Neural progenitor cell (in vitro differentiated cells): ENCODE measurements at regions not wholly inside any gene's neighbourhood (a gene's known extent, or its start where the extent isn't known, plus 50 kb on each side); places are given as distances from the start of the nearest gene placed in this dataset.

Experiments used
- DNase-seq: peaks from one replicate; pipeline ENCODE4 v3.0.0-alpha.2; 2016; ENCODE audit warnings: low spot score
- H2AFZ ChIP-seq: fragments of 200-600 bp; sonication (generic); replicated peaks from 2 replicates; pipeline ENCODE4 v1.6.1; 2016; ENCODE audit warnings: antibody characterized with exemption
- H3F3A ChIP-seq: fragments of 200-600 bp; sonication (generic); 2 replicates; pipeline ENCODE4 v1.6.1; 2016; ENCODE audit warnings: antibody characterized with exemption, low read depth
- H3K27ac ChIP-seq: fragments of 200-600 bp; sonication (generic); 2 replicates; pipeline ENCODE4 v1.5.1; 2016; ENCODE audit warnings: mild to moderate bottlenecking
- H3K27me3 ChIP-seq: fragments of 200-600 bp; sonication (generic); 2 replicates; pipeline ENCODE4 v1.6.1; 2016; ENCODE audit warnings: mild to moderate bottlenecking, moderate library complexity
- H3K36me3 ChIP-seq: fragments of 200-600 bp; sonication (generic); 2 replicates; pipeline ENCODE4 v1.5.1; 2016
- H3K4me1 ChIP-seq: fragments of 200-600 bp; sonication (generic); 2 replicates; pipeline ENCODE4 v1.6.1; 2016; ENCODE audit warnings: mixed run types
- H3K4me2 ChIP-seq: fragments of 200-600 bp; sonication (generic); 2 replicates; pipeline ENCODE4 v1.6.1; 2016
- H3K4me3 ChIP-seq: fragments of 200-600 bp; sonication (generic); 2 replicates; pipeline ENCODE4 v1.5.1; 2016
- H3K79me2 ChIP-seq: fragments of 200-600 bp; sonication (generic); 2 replicates; pipeline ENCODE4 v1.6.1; 2016; ENCODE audit warnings: low read depth
- H3K9ac ChIP-seq: fragments of 200-600 bp; sonication (generic); 2 replicates; pipeline ENCODE4 v1.6.1; 2016
- H3K9me3 ChIP-seq: fragments of 200-600 bp; sonication (generic); 2 replicates; pipeline ENCODE4 v1.5.1; 2016; ENCODE audit warnings: low read depth
- H4K20me1 ChIP-seq: fragments of 200-600 bp; sonication (generic); 2 replicates; pipeline ENCODE4 v1.6.1; 2016; ENCODE audit warnings: low read depth
- H3K27ac Mint-ChIP-seq: 3 replicates; pipeline ENCODE4 v1.8.0; 2021; ENCODE audit warnings: mixed read lengths
- H3K27me3 Mint-ChIP-seq: 2 replicates; pipeline ENCODE4 v1.8.0; 2022; ENCODE audit warnings: low read depth, mild to moderate bottlenecking, inconsistent platforms, moderate library complexity, mixed read lengths; ENCODE audit not compliant: insufficient read depth
- H3K36me3 Mint-ChIP-seq: 3 replicates; pipeline ENCODE4 v1.8.0; 2021; ENCODE audit warnings: mixed read lengths
- H3K4me1 Mint-ChIP-seq: 3 replicates; pipeline ENCODE4 v1.8.0; 2021; ENCODE audit warnings: mixed read lengths
- H3K4me3 Mint-ChIP-seq: 3 replicates; pipeline ENCODE4 v1.8.0; 2021; ENCODE audit warnings: mild to moderate bottlenecking, moderate library complexity, mixed read lengths
- H3K9me3 Mint-ChIP-seq: 3 replicates; pipeline ENCODE4 v1.8.0; 2020; ENCODE audit warnings: mixed read lengths
- EZH2 ChIP-seq: fragments of 200-600 bp; sonication (generic); IDR thresholded peaks from 2 replicates; pipeline ENCODE4 v1.6.1; 2017; ENCODE audit warnings: antibody characterized with exemption, mild to moderate bottlenecking, moderate library complexity
- EZH2phosphoT487 ChIP-seq: fragments of 200-600 bp; sonication (generic); IDR thresholded peaks from 2 replicates; pipeline ENCODE4 v1.6.1; 2017; ENCODE audit warnings: antibody characterized with exemption
- TF ChIP-seq, protein P1 (sequence below): fragments of 200-600 bp; sonication (generic); IDR thresholded peaks from 2 replicates; pipeline ENCODE4 v1.5.1; 2017; ENCODE audit warnings: antibody characterized with exemption, mild to moderate bottlenecking

DNA sequence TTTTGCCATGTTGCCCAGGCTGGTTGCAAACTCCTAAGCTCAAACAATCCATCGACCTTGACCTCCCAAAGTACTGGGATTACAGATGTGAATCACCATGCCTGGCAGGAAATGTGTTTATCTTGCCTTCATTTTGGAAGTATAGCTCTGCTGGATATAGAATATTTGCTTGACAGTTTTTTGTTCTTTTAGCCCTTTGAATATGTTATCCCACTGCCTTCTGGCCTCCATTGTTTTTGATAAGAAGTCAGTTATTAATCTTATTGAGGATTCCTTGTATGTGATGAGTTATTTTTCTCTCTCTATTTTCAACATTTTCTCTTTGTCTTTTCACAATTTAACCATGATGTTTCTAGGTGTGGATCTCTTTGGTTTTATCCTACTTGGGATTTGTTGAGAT lies 112.9 kb upstream of the RAB3GAP2 start:
- Histone ChIP-seq H3K9ac (no peak overlapping the region), H3K36me3 (no peaks in the 10 kb centered on the region), H3K9me3 (no peaks in the 10 kb centered on the region), H3K79me2 (no peaks in the 10 kb centered on the region), H3K4me2 (no peak overlapping the region), H3F3A (no peaks in the 10 kb centered on the region), H3K4me1 (no peaks in the 10 kb centered on the region), H4K20me1 (no peaks in the 10 kb centered on the region), H2AFZ (no peak overlapping the region), H3K27me3 (no peaks in the 10 kb centered on the region), H3K27ac (no peak overlapping the region), H3K4me3 (no peak overlapping the region)
- TF ChIP-seq EZH2, result no peak
- no peak for TF ChIP-seq EZH2phosphoT487
- TF ChIP-seq, protein P1, sequence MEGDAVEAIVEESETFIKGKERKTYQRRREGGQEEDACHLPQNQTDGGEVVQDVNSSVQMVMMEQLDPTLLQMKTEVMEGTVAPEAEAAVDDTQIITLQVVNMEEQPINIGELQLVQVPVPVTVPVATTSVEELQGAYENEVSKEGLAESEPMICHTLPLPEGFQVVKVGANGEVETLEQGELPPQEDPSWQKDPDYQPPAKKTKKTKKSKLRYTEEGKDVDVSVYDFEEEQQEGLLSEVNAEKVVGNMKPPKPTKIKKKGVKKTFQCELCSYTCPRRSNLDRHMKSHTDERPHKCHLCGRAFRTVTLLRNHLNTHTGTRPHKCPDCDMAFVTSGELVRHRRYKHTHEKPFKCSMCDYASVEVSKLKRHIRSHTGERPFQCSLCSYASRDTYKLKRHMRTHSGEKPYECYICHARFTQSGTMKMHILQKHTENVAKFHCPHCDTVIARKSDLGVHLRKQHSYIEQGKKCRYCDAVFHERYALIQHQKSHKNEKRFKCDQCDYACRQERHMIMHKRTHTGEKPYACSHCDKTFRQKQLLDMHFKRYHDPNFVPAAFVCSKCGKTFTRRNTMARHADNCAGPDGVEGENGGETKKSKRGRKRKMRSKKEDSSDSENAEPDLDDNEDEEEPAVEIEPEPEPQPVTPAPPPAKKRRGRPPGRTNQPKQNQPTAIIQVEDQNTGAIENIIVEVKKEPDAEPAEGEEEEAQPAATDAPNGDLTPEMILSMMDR, result no peak
- no peaks in the 10 kb centered on the region for H3K27me3 Mint-ChIP-seq
- H3K4me3 Mint-ChIP-seq, result no peak overlapping the region
- H3K4me1 Mint-ChIP-seq, result peaks cover 4% of the 10 kb centered on the region
- peaks cover 15% of the 10 kb centered on the region for H3K9me3 Mint-ChIP-seq
- no peak for DNase-seq
- no peaks in the 10 kb centered on the region for H3K36me3 Mint-ChIP-seq
- H3K27ac Mint-ChIP-seq, result no peak overlapping the region

DNA sequence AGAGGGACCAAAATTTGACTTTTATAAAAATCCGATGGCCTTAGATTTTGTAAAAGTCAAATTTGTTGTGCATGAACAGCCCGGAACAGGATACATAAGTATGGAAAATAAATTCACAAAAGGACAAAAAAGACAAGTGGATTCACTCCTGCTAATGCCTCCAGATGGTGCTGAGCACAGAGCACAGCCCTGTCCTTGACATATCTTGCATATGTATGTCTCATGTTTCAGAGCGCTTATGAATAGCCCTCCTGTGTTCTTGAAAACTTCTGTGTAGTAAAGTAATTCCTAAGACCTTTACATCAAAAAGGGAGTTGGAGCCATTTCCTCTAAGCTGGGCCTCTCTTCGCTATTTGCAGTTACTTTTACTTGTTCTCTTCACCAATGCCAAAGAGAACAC lies 110.7 kb upstream of the RAB3GAP2 start:
- H3F3A ChIP-seq, result no peaks in the 10 kb centered on the region
- H2AFZ ChIP-seq, result peak overlapping the region; percentile 68
- TF ChIP-seq EZH2phosphoT487 (no peak), EZH2 (no peak)
- TF ChIP-seq, protein P1, result no peak
- no peaks in the 10 kb centered on the region for H4K20me1 ChIP-seq
- DNase-seq, result no peak
- Mint-ChIP-seq H3K27ac (no peak overlapping the region), H3K36me3 (no peaks in the 10 kb centered on the region), H3K4me3 (no peak overlapping the region), H3K4me1 (peaks cover 6% of the 10 kb centered on the region), H3K9me3 (peaks cover 22% of the 10 kb centered on the region), H3K27me3 (peaks cover 2% of the 10 kb centered on the region)
- H3K27ac ChIP-seq, result no peak overlapping the region
- H3K4me2 ChIP-seq, result no peak overlapping the region
- H3K9me3 ChIP-seq, result no peaks in the 10 kb centered on the region
- H3K9ac ChIP-seq, result no peak overlapping the region
- no peaks in the 10 kb centered on the region for H3K36me3 ChIP-seq
- H3K27me3 ChIP-seq, result no peaks in the 10 kb centered on the region
- no peaks in the 10 kb centered on the region for H3K4me1 ChIP-seq
- no peaks in the 10 kb centered on the region for H3K79me2 ChIP-seq
- H3K4me3 ChIP-seq, result no peak overlapping the region

DNA sequence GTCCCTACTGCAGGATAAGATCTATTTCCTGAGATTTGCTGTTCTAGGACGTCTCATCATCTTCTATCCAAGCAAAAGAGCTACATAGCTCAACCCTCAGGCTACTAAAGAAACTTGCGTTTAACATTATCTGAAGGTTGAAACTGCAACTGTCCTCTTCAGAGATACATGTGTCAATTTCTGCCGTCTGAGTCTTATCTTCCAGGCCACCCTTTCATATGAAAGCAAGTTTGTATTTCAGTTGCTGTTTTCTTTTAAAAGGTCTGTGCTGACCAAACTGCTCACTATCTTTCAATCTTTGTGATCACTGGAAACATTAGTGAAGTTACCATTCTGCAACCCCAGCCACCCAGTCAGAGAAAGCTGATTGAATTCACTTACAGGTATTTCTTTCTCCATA lies 108.6 kb upstream of the RAB3GAP2 start:
- Histone ChIP-seq H3F3A (no peaks in the 10 kb centered on the region), H3K79me2 (no peaks in the 10 kb centered on the region), H3K4me2 (no peak overlapping the region), H3K9ac (no peak overlapping the region), H2AFZ (no peak overlapping the region), H3K36me3 (no peaks in the 10 kb centered on the region), H4K20me1 (no peaks in the 10 kb centered on the region), H3K27ac (no peak overlapping the region), H3K27me3 (no peaks in the 10 kb centered on the region), H3K4me3 (no peak overlapping the region), H3K4me1 (no peaks in the 10 kb centered on the region), H3K9me3 (no peaks in the 10 kb centered on the region)
- Mint-ChIP-seq H3K4me3 (no peak overlapping the region), H3K27ac (no peak overlapping the region), H3K9me3 (peaks cover 22% of the 10 kb centered on the region), H3K36me3 (no peaks in the 10 kb centered on the region), H3K27me3 (peaks cover 3% of the 10 kb centered on the region), H3K4me1 (peaks cover 6% of the 10 kb centered on the region)
- TF ChIP-seq, protein P1, result no peak
- TF ChIP-seq EZH2phosphoT487 (no peak), EZH2 (no peak)
- no peak for DNase-seq
